ENCODE measurements at regions not wholly inside any gene's neighbourhood (a gene's known extent, or its start where the extent isn't known, plus 50 kb on each side); places are given as distances from the start of the nearest gene placed in this dataset.
A peak's percentile ranks its signal among the peaks of the same experiment; 100 is the strongest.
"Not testable (repeated sequence)": the region's sequence is repeated elsewhere in the genome, so short reads cannot be mapped to it uniquely, and the experiment has no call there.

GRCh38 chr1:87435484-87435883 lies 106.8 kb downstream of the LMO4 start:
- Histone ChIP-seq H3K9ac (ENCODE audit: control insufficient read depth, insufficient read depth, low read length) (no peak overlapping the region), H3K36me3 (ENCODE audit: control insufficient read depth in 2 of 2, insufficient read depth in 2 of 2, low read length in 1 of 2) (no peaks in the 10 kb centered on the region), H3K4me2 (ENCODE audit: control insufficient read depth, insufficient read depth) (no peak overlapping the region), H2AFZ (ENCODE audit: control insufficient read depth, low read depth, low read length) (no peak overlapping the region; the same call in 1 of the 2 replicates), H3K27ac (ENCODE audit: control insufficient read depth, insufficient read depth) (no peak overlapping the region), H3K4me1 (ENCODE audit: control insufficient read depth, insufficient read depth, low read length) (peaks cover 8% of the 10 kb centered on the region; the same call in 1 of the 2 replicates), H3K79me2 (ENCODE audit: control insufficient read depth, insufficient read depth, low read length) (no peaks in the 10 kb centered on the region), H3K4me3 (no peak overlapping the region), H3K9me3 (replicated peaks; ENCODE audit: control insufficient read depth, insufficient read depth, low read length) (no peaks in the 10 kb centered on the region), H3K27me3 (replicated peaks in 1 of 2; ENCODE audit: control insufficient read depth in 2 of 2, insufficient read depth in 2 of 2, low read length in 1 of 2) (no peaks in the 10 kb centered on the region), H4K20me1 (ENCODE audit: control insufficient read depth, insufficient read depth) (no peaks in the 10 kb centered on the region)
- ATAC-seq = peak; percentile 52
- DNase-seq (ENCODE audit: low read depth, low spot score) = peak; percentile 36
- intact Hi-C loops (cut with micrococcal nuclease; ENCODE audit: unreplicated experiment) = no loop called here
- ChIA-PET CTCF (no interaction called here), SMC1A (ENCODE audit: uncharacterized antibody, unreplicated experiment) (no interaction called here), RAD21 (ENCODE audit: unreplicated experiment) (no interaction called here), POLR2A (no interaction called here)
- in situ Hi-C loops (cut with MboI) = loop anchor here (5.0 kb wide), 1 partner anchor 48 kb away; no protein-coding TSS in a partner anchor
- no peak for TF ChIP-seq MYB (IDR thresholded peaks at IDR 0.05; ENCODE audit: borderline replicate concordance, low read depth, low read length)
- peak; percentile 61 for TF ChIP-seq RUNX3 (IDR thresholded peaks at IDR 0.05; ENCODE audit: low read length)
- no peak for TF ChIP-seq ASH2L (IDR thresholded peaks at IDR 0.05; ENCODE audit: borderline replicate concordance, low read depth)
- TF ChIP-seq RFX5 (IDR thresholded peaks at IDR 0.05; ENCODE audit: low read depth, low read length) = no peak
- TF ChIP-seq RBBP5 (conservative IDR thresholded peaks at IDR 0.05) = no peak
- BruUV-seq (replicated peaks) = no TSS peak
- WGBS (ENCODE audit: insufficient coverage, insufficient replicate concordance, low lambda C conversion rate, missing lambda C conversion rate) = 18% methylated on average over 8 of the region's 8 CpGs
- FAIRE-seq = no peak

GRCh38 chr1:87436115-87436514 lies 107.4 kb downstream of the LMO4 start:
- H3K79me2 ChIP-seq (ENCODE audit: control insufficient read depth, insufficient read depth, low read length); H4K20me1 ChIP-seq (ENCODE audit: control insufficient read depth, insufficient read depth); H3K4me2 ChIP-seq (ENCODE audit: control insufficient read depth, insufficient read depth); H3K36me3 ChIP-seq (ENCODE audit: control insufficient read depth in 2 of 2, insufficient read depth in 2 of 2, low read length in 1 of 2); H3K9me3 ChIP-seq (replicated peaks; ENCODE audit: control insufficient read depth, insufficient read depth, low read length); H3K27ac ChIP-seq (ENCODE audit: control insufficient read depth, insufficient read depth); DNase-seq (ENCODE audit: low read depth, low spot score); BruUV-seq (replicated peaks); FAIRE-seq; POLR2A ChIA-PET; H3K4me1 ChIP-seq (ENCODE audit: control insufficient read depth, insufficient read depth, low read length); H3K27me3 ChIP-seq (replicated peaks in 1 of 2; ENCODE audit: control insufficient read depth in 2 of 2, insufficient read depth in 2 of 2, low read length in 1 of 2); H2AFZ ChIP-seq (ENCODE audit: control insufficient read depth, low read depth, low read length); H3K9ac ChIP-seq (ENCODE audit: control insufficient read depth, insufficient read depth, low read length); RAD21 ChIA-PET (ENCODE audit: unreplicated experiment); ATAC-seq; intact Hi-C loops (cut with micrococcal nuclease; ENCODE audit: unreplicated experiment); H3K4me3 ChIP-seq: not testable (repeated sequence)
- WGBS (ENCODE audit: insufficient coverage, insufficient replicate concordance, low lambda C conversion rate, missing lambda C conversion rate) = 98% methylated on average over 8 of the region's 8 CpGs
- ChIA-PET CTCF (interaction anchor here (0.6 kb wide), 2 partner anchors 69 to 368 kb away, joined by 3 read pairs; no protein-coding TSS in a partner anchor), SMC1A (ENCODE audit: uncharacterized antibody, unreplicated experiment) (interaction anchor here (0.6 to 1.3 kb wide), 2 partner anchors 28 to 95 kb away, joined by 3 read pairs; no protein-coding TSS in a partner anchor)
- in situ Hi-C loops (cut with MboI) = loop anchor here (5.0 kb wide), 1 partner anchor 49 kb away; no protein-coding TSS in a partner anchor

All from GM12878 (cell line).